Endothelial cell (in vitro differentiated cells): ENCODE measurements at regions not wholly inside any gene's neighbourhood (a gene's known extent, or its start where the extent isn't known, plus 50 kb on each side); places are given as distances from the start of the nearest gene placed in this dataset.

ENCODE experiments used
- DNase-seq: peaks from one replicate; pipeline ENCODE4 v3.0.0; 2021; ENCODE audit warnings: low spot score
- H3K27ac Mint-ChIP-seq: one replicate; pipeline ENCODE4 v1.8.0; 2021; ENCODE audit warnings: mixed read lengths, inconsistent platforms; ENCODE audit not compliant: unreplicated experiment
- H3K27me3 Mint-ChIP-seq: one replicate; pipeline ENCODE4 v1.8.0; 2021; ENCODE audit warnings: mild to moderate bottlenecking, moderate library complexity, mixed read lengths, inconsistent platforms; ENCODE audit not compliant: unreplicated experiment
- H3K36me3 Mint-ChIP-seq: one replicate; pipeline ENCODE4 v1.8.0; 2021; ENCODE audit warnings: mild to moderate bottlenecking, low read depth, mixed read lengths, inconsistent platforms; ENCODE audit not compliant: unreplicated experiment
- H3K4me1 Mint-ChIP-seq: one replicate; pipeline ENCODE4 v1.8.0; 2021; ENCODE audit warnings: mild to moderate bottlenecking, mixed read lengths, inconsistent platforms; ENCODE audit not compliant: unreplicated experiment
- H3K4me3 Mint-ChIP-seq: one replicate; pipeline ENCODE4 v1.8.0; 2021; ENCODE audit warnings: mild to moderate bottlenecking, mixed read lengths, inconsistent platforms; ENCODE audit not compliant: unreplicated experiment
- H3K9me3 Mint-ChIP-seq: one replicate; pipeline ENCODE4 v1.8.0; 2021; ENCODE audit warnings: mixed read lengths, inconsistent platforms; ENCODE audit not compliant: unreplicated experiment
- CTCF ChIP-seq: fragments of 200-600 bp; sonication (generic); IDR thresholded peaks from one replicate; pipeline ENCODE4 v1.5.0; 2021; ENCODE audit warnings: antibody characterized with exemption; ENCODE audit not compliant: unreplicated experiment

DNA sequence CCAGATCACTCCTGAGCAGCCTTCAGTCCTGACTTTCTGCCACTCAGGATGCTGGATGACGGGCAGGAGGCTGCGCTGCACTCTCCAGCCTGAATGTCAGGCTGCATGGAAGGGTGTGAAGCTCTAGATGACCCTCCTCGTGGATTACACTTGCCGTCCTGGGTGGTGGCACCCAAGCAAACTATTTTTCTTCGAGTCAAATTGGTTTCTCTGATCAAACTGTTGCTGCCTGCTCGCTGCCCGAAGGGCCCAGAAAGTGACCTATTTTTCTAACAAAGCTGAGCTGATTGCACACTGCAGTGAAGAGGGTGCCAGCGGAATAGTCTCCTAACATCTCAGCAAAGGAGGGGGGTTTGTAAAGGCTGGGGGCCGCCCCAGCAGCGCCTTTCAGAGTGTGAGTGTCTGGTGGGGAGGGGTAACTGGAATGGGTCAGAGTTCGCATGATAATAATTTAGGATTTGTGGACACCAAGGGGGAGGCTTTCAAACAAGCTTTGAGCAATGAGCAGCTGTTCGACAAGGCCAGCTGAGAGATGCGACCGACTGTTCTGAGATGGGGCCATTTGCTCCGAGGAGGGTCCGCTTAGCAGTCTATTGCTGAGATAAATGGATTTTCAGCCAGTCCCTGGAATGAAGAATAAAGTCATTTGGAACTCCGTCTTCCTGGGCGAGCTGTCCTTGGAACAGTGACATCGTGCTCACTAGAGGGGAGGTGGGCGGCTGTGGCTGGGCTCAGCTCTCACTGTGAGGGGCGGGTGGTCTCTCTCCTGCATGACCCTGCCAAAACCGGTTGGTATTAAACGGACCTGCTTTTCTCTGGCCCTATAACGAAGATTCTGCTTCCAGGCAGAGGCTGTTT, 537.6 kb downstream of the BRD1 start:
- H3K27me3 Mint-ChIP-seq: peaks cover 8% of the 10 kb centered on the region
- H3K9me3 Mint-ChIP-seq: no peaks in the 10 kb centered on the region
- DNase-seq: no peak
- TF ChIP-seq CTCF: no peak
- H3K4me3 Mint-ChIP-seq: no peak overlapping the region
- H3K36me3 Mint-ChIP-seq: no peaks in the 10 kb centered on the region
- H3K4me1 Mint-ChIP-seq: no peaks in the 10 kb centered on the region
- H3K27ac Mint-ChIP-seq: no peak overlapping the region

DNA sequence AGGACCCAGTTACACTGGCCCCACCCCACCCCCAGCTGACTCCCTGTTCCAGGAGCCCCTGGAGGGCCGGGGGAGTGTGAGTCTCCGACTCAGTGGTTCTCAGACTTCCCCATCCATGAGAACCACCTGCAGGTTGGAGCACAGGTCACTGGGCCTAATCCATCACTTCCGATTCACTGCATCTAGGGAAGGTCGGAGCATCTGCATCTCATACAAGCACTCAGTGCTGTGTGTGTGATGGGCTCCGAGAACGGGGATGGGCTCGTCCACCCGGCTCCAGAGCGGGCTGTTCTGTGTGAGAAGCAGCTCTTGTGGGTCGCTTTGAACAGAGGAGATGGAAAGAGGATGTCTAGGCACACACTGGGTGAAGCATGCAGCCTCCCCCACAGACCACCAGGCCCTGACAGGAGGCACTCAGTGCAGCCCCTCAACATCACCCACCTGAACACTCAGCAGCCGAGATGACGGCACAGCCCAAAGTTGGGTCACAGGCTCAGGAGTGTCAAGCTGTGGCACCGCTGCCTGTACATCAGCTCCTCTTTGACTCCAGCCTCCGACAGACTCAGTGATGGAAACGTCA, 541.4 kb downstream of the BRD1 start:
- no peaks in the 10 kb centered on the region for H3K36me3 Mint-ChIP-seq
- no peaks in the 10 kb centered on the region for H3K9me3 Mint-ChIP-seq
- no peak for TF ChIP-seq CTCF
- H3K4me3 Mint-ChIP-seq: no peak overlapping the region
- H3K4me1 Mint-ChIP-seq: no peaks in the 10 kb centered on the region
- no peak overlapping the region for H3K27ac Mint-ChIP-seq
- H3K27me3 Mint-ChIP-seq: peaks cover 5% of the 10 kb centered on the region
- no peak for DNase-seq

DNA sequence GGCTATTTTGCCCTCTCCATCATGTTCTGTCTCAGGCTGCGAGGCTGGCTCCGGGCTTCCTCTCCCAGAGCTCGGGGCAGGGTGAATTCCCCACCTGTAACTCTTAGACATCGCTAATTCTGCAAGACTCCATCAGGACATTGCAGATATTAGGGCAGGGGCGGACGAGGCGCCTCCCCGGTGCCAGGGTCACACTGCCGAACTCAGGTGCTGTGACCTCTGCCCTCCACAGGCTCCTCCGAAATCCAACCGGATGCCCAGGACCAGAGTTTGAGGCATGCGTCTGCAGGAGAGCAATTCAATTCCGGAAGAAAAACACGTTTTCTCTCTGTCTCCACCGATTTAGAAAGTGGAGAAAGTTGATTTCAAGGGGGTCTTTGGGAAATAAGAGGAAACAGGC, 542.7 kb downstream of the BRD1 start:
- peaks cover 6% of the 10 kb centered on the region for H3K27me3 Mint-ChIP-seq
- H3K36me3 Mint-ChIP-seq: no peaks in the 10 kb centered on the region
- no peak for TF ChIP-seq CTCF
- no peaks in the 10 kb centered on the region for H3K9me3 Mint-ChIP-seq
- H3K4me1 Mint-ChIP-seq: no peaks in the 10 kb centered on the region
- no peak overlapping the region for H3K27ac Mint-ChIP-seq
- no peak for DNase-seq
- H3K4me3 Mint-ChIP-seq: no peak overlapping the region

DNA sequence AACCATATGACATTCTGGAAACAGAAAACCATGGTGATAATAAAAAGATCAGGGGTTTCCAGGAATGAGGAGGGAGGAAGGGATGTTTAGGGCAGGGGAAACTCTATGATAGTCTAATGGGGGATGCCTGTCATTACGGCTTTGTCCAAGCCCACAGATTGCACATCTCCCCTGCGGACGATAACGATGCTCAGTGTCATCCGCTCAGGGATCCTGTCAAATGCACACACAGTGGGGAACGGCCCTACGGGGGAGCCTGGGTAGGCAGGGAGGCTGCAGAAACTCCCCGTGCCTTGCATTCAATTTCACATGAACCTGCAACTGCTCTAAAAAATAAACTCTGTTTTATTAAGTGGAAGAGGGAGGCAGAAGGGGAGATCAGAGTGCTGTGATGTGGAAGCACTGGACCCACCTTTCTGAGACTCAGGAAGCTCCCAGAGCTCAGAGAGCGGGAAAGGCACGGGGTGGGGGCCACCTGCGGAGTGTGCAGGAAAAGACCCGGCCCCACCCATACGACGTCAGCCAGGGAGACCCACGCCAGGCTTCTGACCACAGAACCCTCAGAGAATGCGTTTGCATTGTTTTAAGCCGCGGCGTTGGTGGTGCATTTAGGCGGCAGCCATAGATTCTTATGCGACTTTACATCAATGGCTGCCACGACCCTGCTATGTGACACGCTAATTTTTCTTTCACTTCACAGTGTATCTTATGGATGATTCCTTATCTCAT, 543.5 kb downstream of the BRD1 start:
- Mint-ChIP-seq H3K27ac (no peak overlapping the region), H3K9me3 (no peaks in the 10 kb centered on the region), H3K36me3 (no peaks in the 10 kb centered on the region), H3K4me1 (no peaks in the 10 kb centered on the region), H3K27me3 (peaks cover 6% of the 10 kb centered on the region), H3K4me3 (no peak overlapping the region)
- no peak for DNase-seq
- TF ChIP-seq CTCF: no peak
